Cardiac muscle cell (in vitro differentiated cells and primary cell): ENCODE measurements at regions not wholly inside any gene's neighbourhood (a gene's known extent, or its start where the extent isn't known, plus 50 kb on each side); places are given as distances from the start of the nearest gene placed in this dataset.

Experiments used
- DNase-seq, 2 donors: peaks; one replicate each; pipeline versions ENCODE4 v3.0.0 to v3.0.0-alpha.2; 2010 to 2017; ENCODE audit warnings: low read depth in 1 of 2, low spot score in 1 of 2
- H3K27ac ChIP-seq: fragments of 200-600 bp; sonication (generic); 2 replicates; pipeline ENCODE4 v1.5.1; 2016
- H3K27me3 ChIP-seq: fragments of 200-600 bp; sonication (generic); 2 replicates; pipeline ENCODE4 v1.6.0; 2016; ENCODE audit warnings: control low read depth
- H3K36me3 ChIP-seq: fragments of 200-600 bp; sonication (generic); 2 replicates; pipeline ENCODE4 v1.5.1; 2016; ENCODE audit warnings: control low read depth
- H3K4me1 ChIP-seq: fragments of 200-600 bp; sonication (generic); 2 replicates; pipeline ENCODE4 v1.8.1; 2017; ENCODE audit warnings: low read depth, mild to moderate bottlenecking, mixed run types
- H3K4me3 ChIP-seq: fragments of 200-600 bp; sonication (generic); 2 replicates; pipeline ENCODE4 v1.5.1; 2016; ENCODE audit warnings: mild to moderate bottlenecking
- H3K9me3 ChIP-seq: fragments of 200-600 bp; sonication (generic); 2 replicates; pipeline ENCODE4 v1.5.1; 2017; ENCODE audit warnings: low read depth, mild to moderate bottlenecking, control low read depth
- CTCF ChIP-seq: IDR thresholded peaks from 2 replicates; pipeline ENCODE4 v1.5.1; 2012; ENCODE audit warnings: low read depth, mild to moderate bottlenecking, low read length

- no peak overlapping the region for H3K4me3 ChIP-seq
- H3K27me3 ChIP-seq = no peaks in the 10 kb centered on the region
- no peak overlapping the region for H3K27ac ChIP-seq
- DNase-seq = no peak
- no peaks in the 10 kb centered on the region for H3K36me3 ChIP-seq
- no peak for TF ChIP-seq CTCF
- H3K9me3 ChIP-seq = no peaks in the 10 kb centered on the region
- no peaks in the 10 kb centered on the region for H3K4me1 ChIP-seq
These were observed 161.1 kb upstream of the FST start for GRCh38 chr5:53319315-53319714.

GRCh38 chr5:53321073-53321472 lies 159.4 kb upstream of the FST start:
- Histone ChIP-seq H3K36me3 (no peaks in the 10 kb centered on the region), H3K4me1 (no peaks in the 10 kb centered on the region), H3K27me3 (no peaks in the 10 kb centered on the region), H3K9me3 (no peaks in the 10 kb centered on the region), H3K4me3 (no peak overlapping the region), H3K27ac (no peak overlapping the region)
- DNase-seq = no peak
- TF ChIP-seq CTCF = no peak

GRCh38 chr5:53321721-53322120 lies 158.7 kb upstream of the FST start:
- no peak overlapping the region for H3K4me3 ChIP-seq
- H3K4me1 ChIP-seq = no peaks in the 10 kb centered on the region
- H3K27ac ChIP-seq = no peak overlapping the region
- no peaks in the 10 kb centered on the region for H3K9me3 ChIP-seq
- TF ChIP-seq CTCF = no peak
- no peak for DNase-seq
- H3K27me3 ChIP-seq = no peaks in the 10 kb centered on the region
- no peaks in the 10 kb centered on the region for H3K36me3 ChIP-seq

GRCh38 chr5:53322257-53322656 lies 158.2 kb upstream of the FST start:
- Histone ChIP-seq H3K27me3 (no peaks in the 10 kb centered on the region), H3K36me3 (no peaks in the 10 kb centered on the region), H3K4me3 (no peak overlapping the region), H3K9me3 (no peaks in the 10 kb centered on the region), H3K4me1 (no peaks in the 10 kb centered on the region), H3K27ac (no peak overlapping the region)
- DNase-seq = no peak
- TF ChIP-seq CTCF = no peak

GRCh38 chr5:53323511-53323910 lies 156.9 kb upstream of the FST start:
- Histone ChIP-seq H3K9me3 (no peaks in the 10 kb centered on the region), H3K27me3 (no peaks in the 10 kb centered on the region), H3K36me3 (no peaks in the 10 kb centered on the region), H3K4me3 (no peak overlapping the region), H3K4me1 (no peaks in the 10 kb centered on the region), H3K27ac (no peak overlapping the region)
- TF ChIP-seq CTCF = no peak
- no peak for DNase-seq
